K562 (cell line): ENCODE measurements at regions not wholly inside any gene's neighbourhood (a gene's known extent, or its start where the extent isn't known, plus 50 kb on each side); places are given as distances from the start of the nearest gene placed in this dataset.

Experiments used
- ATAC-seq: fragments of 200-7000 bp; cut with Tn5 transposase; 3 replicates; pipeline ENCODE4 v1.9.1; 2020; ENCODE audit warnings: moderate library complexity
- BruUV-seq: library from RNA; stranded (reverse); fragments of 400-500 nt; replicated peaks from 2 replicates; lab custom pipeline; 2021; lab: Mats Ljungman, UMichigan
- CTCF ChIA-PET: fragments of 300-600 bp; formaldehyde crosslinking; extraction: SDS; loops from one replicate; lab custom pipeline; 2021; ENCODE audit warnings: low intra/inter-chr PET ratio; lab: Yijun Ruan, JAX
- POLR2A ChIA-PET: fragments of 300-600, 350-650 bp; sonication (Branson Sonifier 250); formaldehyde crosslinking; extraction: SDS; loops from one replicate; lab custom pipeline; 2021; ENCODE audit warnings: antibody characterized with exemption, inconsistent platforms; lab: Yijun Ruan, JAX
- DNase-seq, 4 experiments: peaks; one replicate each; pipeline versions ENCODE4 v3.0.0 to v3.0.0-alpha.2; 2011 to 2018; ENCODE audit warnings: low spot score in 3 of 4, mixed read lengths in 3 of 4; ENCODE audit errors: extremely low read depth in 1 of 4
- FAIRE-seq: peaks from 2 replicates; lab custom pipeline; 2011; peaks lifted over from hg19 to GRCh38; lab: Jason Lieb, UNC
- H2AFZ ChIP-seq: 2 replicates; pipeline ENCODE4 v1.6.0; 2011; ENCODE audit warnings: low read depth, low read length, control low read depth, inconsistent platforms
- H3K27ac ChIP-seq: fragments of 200-600 bp; 3 replicates; pipeline ENCODE4 v1.8.0; 2011; ENCODE audit warnings: low read depth, mild to moderate bottlenecking, control low read depth, inconsistent platforms, low read length, moderate library complexity, mixed read lengths; ENCODE audit errors: extremely low read depth
- H3K27me3 ChIP-seq, 2 experiments: fragments of 300-600 bp in 1 of 2; 2 replicates in 1 of 2; 3 replicates in 1 of 2; pipeline versions ENCODE4 v1.6.0 to v1.8.0; 2011; ENCODE audit warnings: inconsistent platforms in 2 of 2, low read length in 2 of 2, mild to moderate bottlenecking in 1 of 2, mixed read lengths in 1 of 2, moderate library complexity in 1 of 2; ENCODE audit not compliant: control insufficient read depth in 2 of 2, insufficient read depth in 2 of 2
- H3K36me3 ChIP-seq: fragments of 300-600 bp; 3 replicates; pipeline ENCODE4 v1.8.0; 2011; ENCODE audit warnings: mild to moderate bottlenecking, low read length, inconsistent platforms; ENCODE audit not compliant: control insufficient read depth, insufficient read depth
- H3K4me1 ChIP-seq, 2 experiments: fragments of 200-600 bp in 1 of 2; replicated peaks in 1 of 2; 2 replicates in 1 of 2; 3 replicates in 1 of 2; pipeline versions ENCODE4 v1.5.1 to v1.8.0; 2011; ENCODE audit warnings: inconsistent platforms in 2 of 2, low read length in 2 of 2, mild to moderate bottlenecking in 1 of 2, mixed read lengths in 1 of 2, moderate library complexity in 1 of 2; ENCODE audit not compliant: control insufficient read depth in 2 of 2, insufficient read depth in 2 of 2
- H3K4me2 ChIP-seq: 2 replicates; pipeline ENCODE4 v1.6.1; 2011; ENCODE audit warnings: low read length, control low read depth, inconsistent platforms, mixed read lengths; ENCODE audit not compliant: insufficient read depth
- H3K4me3 ChIP-seq: fragments of 200-600 bp; sonication (generic), shearing (Covaris generic); 2 replicates; pipeline ENCODE4 v1.5.1; 2016; ENCODE audit warnings: control low read depth, inconsistent platforms
- H3K79me2 ChIP-seq: fragments of 200-600 bp; 3 replicates; pipeline ENCODE4 v1.8.0; 2011; ENCODE audit warnings: low read length, inconsistent platforms; ENCODE audit not compliant: control insufficient read depth, insufficient read depth
- H3K9ac ChIP-seq, 2 experiments: 2 replicates each; pipeline versions ENCODE4 v1.6.0 to v1.6.1; 2011; ENCODE audit warnings: low read depth in 2 of 2, low read length in 2 of 2, control low read depth in 1 of 2, inconsistent platforms in 1 of 2, mild to moderate bottlenecking in 1 of 2, mixed read lengths in 1 of 2; ENCODE audit not compliant: insufficient read depth in 1 of 2
- H3K9me1 ChIP-seq: one replicate; pipeline ENCODE4 v1.6.0; 2011; ENCODE audit warnings: inconsistent platforms, mild to moderate bottlenecking, low read length, moderate library complexity; ENCODE audit not compliant: control insufficient read depth, insufficient read depth
- H3K9me3 ChIP-seq: replicated peaks from 2 replicates; pipeline ENCODE4 v1.5.1; 2011; ENCODE audit warnings: low read depth, low read length, inconsistent platforms; ENCODE audit not compliant: control insufficient read depth, insufficient read depth
- H4K20me1 ChIP-seq: replicated peaks from 2 replicates; pipeline ENCODE4 v1.6.1; 2011; ENCODE audit warnings: low read length, inconsistent platforms, mixed read lengths; ENCODE audit not compliant: control insufficient read depth, insufficient read depth
- CEBPB ChIP-seq: fragments of 450-650 bp; IDR thresholded peaks from 2 replicates; pipeline ENCODE4 v1.6.1; 2016; ENCODE audit warnings: missing genetic modification characterization, missing compliant biosample characterization
- MBD2 ChIP-seq: sonication (generic); IDR thresholded peaks from 2 replicates; pipeline ENCODE4 v1.6.1; 2016; ENCODE audit warnings: low read depth, borderline replicate concordance
- MITF ChIP-seq: IDR thresholded peaks from 2 replicates; pipeline ENCODE4 v1.6.1; 2014; ENCODE audit warnings: antibody characterized with exemption
- NFATC3 ChIP-seq: fragments of 450-650 bp; IDR thresholded peaks from 2 replicates; pipeline ENCODE4 v1.6.1; 2017; ENCODE audit warnings: mild to moderate bottlenecking
- RERE ChIP-seq: sonication (generic); formaldehyde crosslinking; IDR thresholded peaks from 2 replicates; pipeline ENCODE4 v1.8.0; 2023; ENCODE audit warnings: missing genetic modification reagents, mild to moderate bottlenecking, borderline replicate concordance
- UBTF ChIP-seq, 2 experiments: IDR thresholded peaks; 2 replicates each; pipeline ENCODE4 v1.6.1; 2012; ENCODE audit warnings: improper control_type of control experiment in 2 of 2, low read depth in 2 of 2, low read length in 2 of 2, borderline replicate concordance in 1 of 2
- XRCC5 ChIP-seq: fragments of 200-400 bp; formaldehyde crosslinking; IDR thresholded peaks from 2 replicates; pipeline ENCODE4 v1.6.1; 2017; ENCODE audit warnings: low read depth, mild to moderate bottlenecking, low read length
- ZBED1 ChIP-seq: IDR thresholded peaks from 2 replicates; pipeline ENCODE4 v1.6.1; 2014
- ZBTB5 ChIP-seq: fragments of 450-650 bp; IDR thresholded peaks from 2 replicates; pipeline ENCODE4 v1.6.1; 2017; ENCODE audit warnings: antibody characterized with exemption
- ZNF143 ChIP-seq: sonication (generic); formaldehyde crosslinking; IDR thresholded peaks from 2 replicates; pipeline ENCODE4 v1.9.0; 2022; ENCODE audit warnings: mild to moderate bottlenecking, missing genetic modification reagents
- WGBS: fragments of 100-300 bp; shearing (Covaris generic); methylation state at CpG from one replicate; pipeline ENCODE4 v1.1.6; 2016; ENCODE audit warnings: low coverage, mixed read lengths; ENCODE audit not compliant: insufficient coverage; ENCODE audit errors: missing lambda C conversion rate; 5-methylcytosine and 5-hydroxymethylcytosine counted together
- in situ Hi-C: fragments of 300-500 bp; cut with MboI; formaldehyde crosslinking; loops from 4 replicates; pipeline ENCODE4 v1.15.0; 2018; ENCODE audit warnings: inconsistent platforms, mixed read lengths
- intact Hi-C: fragments of 100-400 bp; cut with micrococcal nuclease; formaldehyde crosslinking; loops from 2 replicates; pipeline ENCODE4 v1.14.2; 2022
- TF ChIP-seq, protein P1 (sequence below): fragments of 250-450 bp; sonication (Bioruptor Pico); IDR thresholded peaks from 2 replicates; pipeline ENCODE4 v1.5.0; 2021

- no peak overlapping the region for H3K4me3 ChIP-seq
- no peaks in the 10 kb centered on the region for H3K9me1 ChIP-seq
- no peak for TF ChIP-seq ZNF143
- TF ChIP-seq MBD2 = no peak
- TF ChIP-seq ZBTB5 = no peak
- TF ChIP-seq ZBED1 = no peak
- TF ChIP-seq, protein P1, sequence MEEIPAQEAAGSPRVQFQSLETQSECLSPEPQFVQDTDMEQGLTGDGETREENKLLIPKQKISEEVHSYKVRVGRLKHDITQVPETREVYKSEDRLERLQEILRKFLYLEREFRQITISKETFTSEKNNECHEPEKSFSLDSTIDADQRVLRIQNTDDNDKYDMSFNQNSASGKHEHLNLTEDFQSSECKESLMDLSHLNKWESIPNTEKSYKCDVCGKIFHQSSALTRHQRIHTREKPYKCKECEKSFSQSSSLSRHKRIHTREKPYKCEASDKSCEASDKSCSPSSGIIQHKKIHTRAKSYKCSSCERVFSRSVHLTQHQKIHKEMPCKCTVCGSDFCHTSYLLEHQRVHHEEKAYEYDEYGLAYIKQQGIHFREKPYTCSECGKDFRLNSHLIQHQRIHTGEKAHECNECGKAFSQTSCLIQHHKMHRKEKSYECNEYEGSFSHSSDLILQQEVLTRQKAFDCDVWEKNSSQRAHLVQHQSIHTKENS (CRISPR knock-in tag) = no peak
- no peak for TF ChIP-seq XRCC5
- TF ChIP-seq NFATC3 = no peak
- TF ChIP-seq UBTF (IDR thresholded peaks at IDR 0.05; ENCODE audit: borderline replicate concordance in 1 of 2, low read depth in 2 of 2, low read length in 2 of 2) = no peak
- no peak for TF ChIP-seq MITF
- no peak for TF ChIP-seq RERE (CRISPR knock-in tag)
- TF ChIP-seq CEBPB (tag) = no peak
- WGBS = 0% methylated on average over 5 of the region's 5 CpGs
- intact Hi-C loops = no loop called here
- DNase-seq = no peak
- no peaks in the 10 kb centered on the region for H4K20me1 ChIP-seq
- no peak overlapping the region for H2AFZ ChIP-seq
- no TSS peak for BruUV-seq
- no peaks in the 10 kb centered on the region for H3K9me3 ChIP-seq
- no peaks in the 10 kb centered on the region for H3K79me2 ChIP-seq
- in situ Hi-C loops = no loop called here
- CTCF ChIA-PET = no interaction called here
- no peak overlapping the region for H3K9ac ChIP-seq
- no peak overlapping the region for H3K27ac ChIP-seq
- no peaks in the 10 kb centered on the region for H3K27me3 ChIP-seq
- POLR2A ChIA-PET = interaction anchor here (0.7 kb wide), 2 partner anchors 9 to 64 kb away, joined by 3 read pairs; no protein-coding TSS in a partner anchor
- ATAC-seq = no peak
- H3K4me2 ChIP-seq = no peak overlapping the region
- no peak for FAIRE-seq
- no peaks in the 10 kb centered on the region for H3K4me1 ChIP-seq
- no peaks in the 10 kb centered on the region for H3K36me3 ChIP-seq
Measured at GRCh38 chr1:208527156-208527555, 283.0 kb upstream of the PLXNA2 start.
